ENCODE measurements at regions not wholly inside any gene's neighbourhood (a gene's known extent, or its start where the extent isn't known, plus 50 kb on each side); places are given as distances from the start of the nearest gene placed in this dataset.

DNA sequence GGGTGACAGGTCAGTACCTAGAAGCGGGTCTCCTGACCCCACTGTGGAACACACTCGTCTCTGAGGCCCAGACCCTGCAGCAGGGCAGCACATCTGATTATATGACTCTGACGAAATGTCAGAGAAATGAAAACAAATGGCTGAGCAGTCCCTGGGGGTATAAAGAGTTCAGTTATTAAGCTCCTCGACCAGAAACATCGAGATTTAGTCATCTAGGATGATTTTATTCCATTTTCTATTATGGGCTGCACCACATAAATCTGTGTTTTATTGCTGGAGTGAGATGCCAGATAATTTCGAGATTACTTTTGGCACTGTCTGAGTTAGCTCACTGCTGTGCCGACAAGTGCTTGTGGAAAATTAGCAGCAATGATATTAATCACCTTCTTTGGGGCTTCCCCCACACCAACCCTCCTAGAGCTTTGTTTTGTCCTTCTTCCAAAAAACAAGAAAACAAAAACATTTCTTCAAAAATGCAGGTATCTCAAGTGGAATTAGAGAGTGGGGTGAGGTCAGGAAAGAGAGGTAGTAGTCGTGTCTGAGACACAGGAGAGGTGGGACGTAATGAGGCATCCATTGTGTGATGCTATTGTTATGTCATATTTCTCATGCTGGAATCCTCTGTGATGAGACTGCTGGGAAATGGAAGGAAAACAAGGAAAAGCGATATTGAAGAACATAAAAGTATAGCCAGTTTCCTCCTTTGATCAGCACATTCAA lies 495.5 kb downstream of the DMAC1 start:
- Histone ChIP-seq H3K27ac (ENCODE audit: low read depth, low read length, poor library complexity, severe bottlenecking) (no peak overlapping the region), H3K9me2 (ENCODE audit: insufficient read depth, low read length) (no peaks in the 10 kb centered on the region), H3K4me2 (ENCODE audit: low read length) (no peak overlapping the region), H3K36me3 (ENCODE audit: insufficient read depth, low read length) (no peaks in the 10 kb centered on the region), H3K9me3 (ENCODE audit: low read length) (no peaks in the 10 kb centered on the region), H4K20me1 (ENCODE audit: insufficient read depth, low read length) (no peaks in the 10 kb centered on the region), H2AFZ (ENCODE audit: low read length) (no peak overlapping the region), H3K79me2 (ENCODE audit: insufficient read depth, low read depth, low read length) (no peaks in the 10 kb centered on the region), H3K4me3 (ENCODE audit: low read depth, low read length, poor library complexity, severe bottlenecking) (no peak overlapping the region), H3K4me1 (ENCODE audit: insufficient read depth, low read length, poor library complexity, severe bottlenecking) (no peaks in the 10 kb centered on the region)
- ChIA-PET POLR2A (interaction anchor here (0.8 kb wide), 1 partner anchor 128 kb away, joined by 5 read pairs; no protein-coding TSS in a partner anchor), CTCF (ENCODE audit: unreplicated experiment) (no interaction called here)
- no TSS peak for BruUV-seq (replicated peaks)
- no peak for DNase-seq (ENCODE audit: low spot score)
- intact Hi-C loops (cut with micrococcal nuclease; ENCODE audit: unreplicated experiment) = no loop called here
- TF ChIP-seq EZH2phosphoT487 (IDR thresholded peaks at IDR 0.05; ENCODE audit: borderline replicate concordance, low read depth, low read length) = no peak
- TF ChIP-seq, protein P1, sequence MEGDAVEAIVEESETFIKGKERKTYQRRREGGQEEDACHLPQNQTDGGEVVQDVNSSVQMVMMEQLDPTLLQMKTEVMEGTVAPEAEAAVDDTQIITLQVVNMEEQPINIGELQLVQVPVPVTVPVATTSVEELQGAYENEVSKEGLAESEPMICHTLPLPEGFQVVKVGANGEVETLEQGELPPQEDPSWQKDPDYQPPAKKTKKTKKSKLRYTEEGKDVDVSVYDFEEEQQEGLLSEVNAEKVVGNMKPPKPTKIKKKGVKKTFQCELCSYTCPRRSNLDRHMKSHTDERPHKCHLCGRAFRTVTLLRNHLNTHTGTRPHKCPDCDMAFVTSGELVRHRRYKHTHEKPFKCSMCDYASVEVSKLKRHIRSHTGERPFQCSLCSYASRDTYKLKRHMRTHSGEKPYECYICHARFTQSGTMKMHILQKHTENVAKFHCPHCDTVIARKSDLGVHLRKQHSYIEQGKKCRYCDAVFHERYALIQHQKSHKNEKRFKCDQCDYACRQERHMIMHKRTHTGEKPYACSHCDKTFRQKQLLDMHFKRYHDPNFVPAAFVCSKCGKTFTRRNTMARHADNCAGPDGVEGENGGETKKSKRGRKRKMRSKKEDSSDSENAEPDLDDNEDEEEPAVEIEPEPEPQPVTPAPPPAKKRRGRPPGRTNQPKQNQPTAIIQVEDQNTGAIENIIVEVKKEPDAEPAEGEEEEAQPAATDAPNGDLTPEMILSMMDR (conservative IDR thresholded peaks at IDR 0.05; ENCODE audit: low read length) = no peak

DNA sequence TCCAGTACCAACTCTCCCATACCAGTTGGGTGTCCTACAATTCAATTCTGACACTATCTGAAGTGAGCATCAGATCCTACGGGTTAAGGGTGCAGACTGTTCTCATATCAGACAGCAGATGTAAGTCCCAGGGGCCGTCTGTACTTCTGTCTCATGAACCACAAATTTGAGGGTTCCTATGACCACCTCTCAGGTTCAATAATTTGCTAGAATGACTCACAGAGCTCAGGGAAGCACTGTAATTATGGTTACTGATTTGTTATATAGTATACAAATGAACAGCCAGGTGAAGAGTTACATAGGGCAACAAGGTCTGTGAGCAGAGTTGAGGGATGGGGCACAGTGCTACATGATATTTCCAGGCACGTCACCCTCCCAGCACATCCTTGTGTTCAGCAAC lies 499.1 kb downstream of the DMAC1 start:
- intact Hi-C loops (cut with micrococcal nuclease; ENCODE audit: unreplicated experiment) = no loop called here
- Histone ChIP-seq H3K36me3 (ENCODE audit: insufficient read depth, low read length) (no peaks in the 10 kb centered on the region), H3K9me3 (ENCODE audit: low read length) (no peaks in the 10 kb centered on the region), H2AFZ (ENCODE audit: low read length) (no peak overlapping the region), H3K79me2 (ENCODE audit: insufficient read depth, low read depth, low read length) (no peaks in the 10 kb centered on the region), H3K27ac (ENCODE audit: low read depth, low read length, poor library complexity, severe bottlenecking) (no peak overlapping the region), H3K9me2 (ENCODE audit: insufficient read depth, low read length) (no peaks in the 10 kb centered on the region), H4K20me1 (ENCODE audit: insufficient read depth, low read length) (no peaks in the 10 kb centered on the region), H3K4me2 (ENCODE audit: low read length) (no peak overlapping the region), H3K4me1 (ENCODE audit: insufficient read depth, low read length, poor library complexity, severe bottlenecking) (no peaks in the 10 kb centered on the region), H3K4me3 (ENCODE audit: low read depth, low read length, poor library complexity, severe bottlenecking) (no peak overlapping the region)
- DNase-seq (ENCODE audit: low spot score) = no peak
- no TSS peak for BruUV-seq (replicated peaks)
- ChIA-PET POLR2A (no interaction called here), CTCF (ENCODE audit: unreplicated experiment) (no interaction called here)
- TF ChIP-seq, protein P1 (conservative IDR thresholded peaks at IDR 0.05; ENCODE audit: low read length) = no peak
- TF ChIP-seq EZH2phosphoT487 (IDR thresholded peaks at IDR 0.05; ENCODE audit: borderline replicate concordance, low read depth, low read length) = no peak

DNA sequence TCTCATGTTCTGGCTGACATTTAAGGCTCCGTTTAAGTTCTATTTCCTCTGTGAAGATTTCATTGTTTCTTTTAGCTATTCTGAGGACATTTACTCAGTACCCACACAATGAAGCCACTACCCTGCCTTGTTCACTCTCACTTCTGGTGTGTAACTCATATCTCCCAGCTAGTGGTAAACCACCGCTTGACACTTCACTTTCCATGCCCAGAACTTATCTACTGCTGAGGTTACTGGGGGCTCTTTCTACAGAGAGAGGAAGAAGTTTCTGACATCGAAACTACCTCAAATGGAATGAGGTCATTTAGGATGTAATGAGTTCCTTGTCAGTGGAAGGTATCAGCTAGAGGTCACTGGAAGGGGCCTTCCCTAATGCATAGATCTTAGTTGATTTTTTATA lies 501.5 kb downstream of the DMAC1 start:
- H3K4me3 ChIP-seq (ENCODE audit: low read depth, low read length, poor library complexity, severe bottlenecking) = no peak overlapping the region
- no peak for DNase-seq (ENCODE audit: low spot score)
- no peak overlapping the region for H3K4me2 ChIP-seq (ENCODE audit: low read length)
- H2AFZ ChIP-seq (ENCODE audit: low read length) = no peak overlapping the region
- POLR2A ChIA-PET = no interaction called here
- no peaks in the 10 kb centered on the region for H3K9me2 ChIP-seq (ENCODE audit: insufficient read depth, low read length)
- H3K27ac ChIP-seq (ENCODE audit: low read depth, low read length, poor library complexity, severe bottlenecking) = no peak overlapping the region
- no peak for TF ChIP-seq EZH2phosphoT487 (IDR thresholded peaks at IDR 0.05; ENCODE audit: borderline replicate concordance, low read depth, low read length)
- TF ChIP-seq, protein P1 (conservative IDR thresholded peaks at IDR 0.05; ENCODE audit: low read length) = no peak
- intact Hi-C loops (cut with micrococcal nuclease; ENCODE audit: unreplicated experiment) = no loop called here
- no TSS peak for BruUV-seq (replicated peaks)
- no peaks in the 10 kb centered on the region for H3K79me2 ChIP-seq (ENCODE audit: insufficient read depth, low read depth, low read length)
- no peaks in the 10 kb centered on the region for H4K20me1 ChIP-seq (ENCODE audit: insufficient read depth, low read length)
- no peaks in the 10 kb centered on the region for H3K9me3 ChIP-seq (ENCODE audit: low read length)
- H3K4me1 ChIP-seq (ENCODE audit: insufficient read depth, low read length, poor library complexity, severe bottlenecking) = no peaks in the 10 kb centered on the region
- no peaks in the 10 kb centered on the region for H3K36me3 ChIP-seq (ENCODE audit: insufficient read depth, low read length)
- CTCF ChIA-PET (ENCODE audit: unreplicated experiment) = no interaction called here
